Adrenal gland (tissue), 9 donors: ENCODE measurements at regions not wholly inside any gene's neighbourhood (a gene's known extent, or its start where the extent isn't known, plus 50 kb on each side); places are given as distances from the start of the nearest gene placed in this dataset.
A peak's percentile ranks its signal among the peaks of the same experiment; 100 is the strongest.

Experiments used
- DNase-seq, 7 donors: peaks; one replicate each; pipeline ENCODE4 v3.0.0-alpha.2; 2019 to 2020
- H3K27ac ChIP-seq, 5 donors: fragments of 200-600 bp; sonication (generic) in 4 of 5; 1 replicate in 3 of 5; 2 replicates in 2 of 5; pipeline versions ENCODE4 v1.5.1 to v1.8.0; 2016 to 2020; ENCODE audit warnings: mild to moderate bottlenecking in 1 of 5
- H3K27me3 ChIP-seq: fragments of 200-600 bp; 2 replicates; pipeline ENCODE4 v1.8.0; 2021
- H3K36me3 ChIP-seq, 2 donors: fragments of 200-600 bp; replicated peaks in 1 of 2; 1 replicate in 1 of 2; 2 replicates in 1 of 2; pipeline versions ENCODE4 v1.5.1 to v1.8.0; 2018 to 2022
- H3K4me1 ChIP-seq, 2 donors: fragments of 200-600 bp; replicated peaks in 1 of 2; 1 replicate in 1 of 2; 2 replicates in 1 of 2; pipeline versions ENCODE4 v1.5.1 to v1.8.0; 2018 to 2021
- H3K4me3 ChIP-seq, 4 donors: fragments of 200-600 bp; sonication (generic) in 3 of 4; one replicate each; pipeline ENCODE4 v1.5.1; 2016 to 2018
- H3K9me3 ChIP-seq, 3 donors: fragments of 200-600 bp; sonication (generic) in 1 of 3; replicated peaks in 1 of 3; 1 replicate in 2 of 3; 2 replicates in 1 of 3; pipeline versions ENCODE4 v1.5.1 to v1.8.0; 2016 to 2021
- CTCF ChIP-seq, 6 experiments: fragments of 450-650 bp in 4 of 6; fragments of 200-600 bp in 2 of 6; sonication (generic) in 1 of 6; IDR thresholded peaks; 1 replicate in 5 of 6; 2 replicates in 1 of 6; pipeline versions ENCODE4 v1.5.1 to v1.8.0; 2016 to 2021; ENCODE audit warnings: antibody characterized with exemption in 6 of 6, mild to moderate bottlenecking in 2 of 6, moderate library complexity in 1 of 6
- POLR2A ChIP-seq, 2 donors: fragments of 450-650 bp; IDR thresholded peaks; one replicate each; pipeline ENCODE4 v1.6.1; 2017; ENCODE audit warnings: antibody characterized with exemption in 2 of 2, mild to moderate bottlenecking in 2 of 2, moderate library complexity in 1 of 2
- WGBS, 4 donors: extraction: QIAGEN DNeasy Blood & Tissue Kit in 2 of 4; methylation state at CpG; one replicate each; pipeline versions ENCODE4 v1.1.5 to v1.1.7; 2013 to 2017; 5-methylcytosine and 5-hydroxymethylcytosine counted together
- intact Hi-C, 2 donors: fragments of 100-400 bp; cut with DNase I; formaldehyde crosslinking; loops; one replicate each; pipeline versions ENCODE4 v1.14.1 to v1.15.0; 2022 to 2023
- donor health status: healthy with polysubstance abuse.
- donor health status: Bipolar disorder and iron deficiency.
- donor health status: DM: yes; HTN: yes; CAD: no.
- donor health status: DM: no; HTN: no; CAD: no.
- donor health status: DM: no; HTN: no; CAD: no.

- intact Hi-C loops: no loop called here
Measured at GRCh38 chr5:142514196-142514595, 171.7 kb downstream of the FGF1 start.

DNA sequence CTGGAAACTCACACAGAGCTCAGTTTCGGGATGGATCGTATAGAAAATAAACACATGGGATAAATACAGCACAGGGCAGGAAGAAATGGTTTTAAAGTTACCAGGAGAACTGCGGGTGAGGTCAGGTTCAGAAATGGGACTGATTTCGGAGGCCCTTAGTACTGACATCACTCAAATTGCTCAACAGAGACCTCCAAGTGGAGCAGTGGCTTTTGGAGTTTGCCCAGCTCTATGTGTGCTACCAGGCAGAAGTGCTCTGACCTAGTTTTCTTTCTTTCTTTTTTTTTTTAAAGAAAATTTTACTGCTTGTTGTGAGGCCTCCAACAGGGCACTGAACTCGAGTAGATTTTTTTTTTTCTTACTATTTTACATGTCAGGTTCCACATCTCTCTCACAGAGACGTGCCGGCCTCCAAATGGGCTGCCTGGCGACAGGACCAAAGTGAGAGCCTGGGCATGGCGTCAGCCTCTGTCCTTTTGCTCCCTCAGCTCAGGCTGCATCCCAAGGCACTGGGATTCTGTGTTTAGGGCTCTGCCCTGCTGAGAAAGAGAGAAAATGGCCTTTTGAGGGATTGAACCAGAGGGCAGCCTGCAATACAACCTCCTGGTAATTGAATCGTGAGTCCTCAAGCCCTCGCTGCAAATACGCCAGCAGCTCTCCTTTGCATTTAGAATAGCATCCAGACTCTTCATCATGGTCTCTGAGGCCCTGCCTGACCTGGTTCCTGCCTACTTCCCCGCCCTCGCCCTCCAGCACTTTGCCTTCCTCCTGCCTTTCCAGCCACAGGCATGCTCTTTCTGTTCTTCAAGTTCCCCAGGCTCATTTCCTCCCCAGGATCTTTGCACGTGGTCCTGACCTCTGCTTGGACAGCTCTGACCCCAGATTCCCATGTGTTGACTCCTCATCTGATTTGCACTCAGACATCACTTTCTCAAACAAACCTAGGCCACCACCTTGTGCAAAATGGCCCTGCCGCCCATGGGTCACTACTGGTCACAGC lies 173.5 kb downstream of the FGF1 start:
- H3K36me3 ChIP-seq: no peaks in the 10 kb centered on the region
- H3K4me1 ChIP-seq: peaks cover 8 to 17% of the 10 kb centered on the region in 2 donors
- no peak overlapping the region for H3K4me3 ChIP-seq
- intact Hi-C loops: no loop called here
- WGBS, 4 donors: 55 to 60% (median 58%) methylated on average over 16 of the region's 16 CpGs
- H3K9me3 ChIP-seq: no peaks in the 10 kb centered on the region
- H3K27me3 ChIP-seq: no peaks in the 10 kb centered on the region
- DNase-seq: peak; percentile 29 to 78 (median 64)
- H3K27ac ChIP-seq: peak overlapping the region; percentile 45 to 83 (median 56)
- TF ChIP-seq CTCF (IDR thresholded peaks at IDR 0.05): no peak
- no peak for TF ChIP-seq POLR2A (IDR thresholded peaks at IDR 0.05)

More at GRCh38 chr5:142514196-142514595, 171.7 kb downstream of the FGF1 start:
- no peaks in the 10 kb centered on the region for H3K9me3 ChIP-seq
- no peak for DNase-seq
- no peak for TF ChIP-seq CTCF (IDR thresholded peaks at IDR 0.05)
- no peak for TF ChIP-seq POLR2A (IDR thresholded peaks at IDR 0.05)
- no peaks in the 10 kb centered on the region for H3K27me3 ChIP-seq
- no peaks in the 10 kb centered on the region for H3K36me3 ChIP-seq
- peak overlapping the region in 1 of 5 donors; percentile 38 for H3K27ac ChIP-seq
- WGBS, 4 donors: 80 to 89% (median 84%) methylated on average over 3 of the region's 3 CpGs
- H3K4me1 ChIP-seq: peaks cover 8 to 17% of the 10 kb centered on the region in 2 donors
- H3K4me3 ChIP-seq: no peak overlapping the region

DNA sequence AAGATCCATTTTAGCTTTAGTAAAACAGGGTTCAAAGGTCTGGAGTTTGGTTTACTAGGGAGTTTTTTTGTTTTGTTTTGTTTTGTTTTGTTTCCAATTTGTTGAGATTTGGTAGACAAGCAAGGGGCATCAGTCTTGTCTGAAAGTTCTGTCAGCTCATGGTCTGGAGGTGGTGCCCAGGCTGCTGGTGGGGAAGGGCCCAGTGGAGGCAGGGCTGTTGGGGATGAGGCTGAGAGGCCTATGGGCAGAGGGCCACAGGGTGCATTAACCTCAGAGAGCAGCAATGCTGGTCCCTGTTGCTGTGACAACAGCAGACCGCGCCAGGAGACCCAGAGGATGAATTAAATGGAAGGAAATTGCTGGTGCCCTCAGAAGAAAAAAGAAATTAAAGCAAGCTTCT lies 174.5 kb downstream of the FGF1 start:
- Histone ChIP-seq H3K27ac (peak overlapping the region in 3 of 5 donors; percentile 20 to 68 (median 45)), H3K36me3 (no peaks in the 10 kb centered on the region), H3K9me3 (no peaks in the 10 kb centered on the region), H3K27me3 (no peaks in the 10 kb centered on the region), H3K4me1 (peaks cover 8 to 17% of the 10 kb centered on the region in 2 donors), H3K4me3 (no peak overlapping the region)
- no peak for TF ChIP-seq CTCF (IDR thresholded peaks at IDR 0.05)
- TF ChIP-seq POLR2A (IDR thresholded peaks at IDR 0.05): no peak
- 88 to 96% (median 90%) methylated on average over 2 of the region's 2 CpGs for WGBS, 4 donors
- intact Hi-C loops: no loop called here
- DNase-seq: no peak

GRCh38 chr5:142509026-142509425 lies 176.9 kb downstream of the FGF1 start:
- H3K27ac ChIP-seq: no peak overlapping the region
- no peak overlapping the region for H3K4me3 ChIP-seq
- 66 to 72% (median 68%) methylated on average over 1 of the region's 1 CpG for WGBS, 4 donors
- peaks cover 8 to 13% of the 10 kb centered on the region in 2 donors for H3K4me1 ChIP-seq
- H3K9me3 ChIP-seq: no peaks in the 10 kb centered on the region
- no peak for DNase-seq
- intact Hi-C loops: no loop called here
- no peaks in the 10 kb centered on the region for H3K36me3 ChIP-seq
- H3K27me3 ChIP-seq: no peaks in the 10 kb centered on the region
- TF ChIP-seq CTCF (IDR thresholded peaks at IDR 0.05): no peak
- no peak for TF ChIP-seq POLR2A (IDR thresholded peaks at IDR 0.05)
